Hepatocyte (in vitro differentiated cells): ENCODE measurements at regions not wholly inside any gene's neighbourhood (a gene's known extent, or its start where the extent isn't known, plus 50 kb on each side); places are given as distances from the start of the nearest gene placed in this dataset.

Source experiments
- EZH2 ChIP-seq: fragments of 200-600 bp; sonication (generic); IDR thresholded peaks from 2 replicates; pipeline ENCODE4 v1.6.1; 2016; ENCODE audit warnings: antibody characterized with exemption, mild to moderate bottlenecking, borderline replicate concordance
- EZH2phosphoT487 ChIP-seq: fragments of 200-600 bp; sonication (generic); IDR thresholded peaks from one replicate; pipeline ENCODE4 v1.6.1; 2018; ENCODE audit warnings: antibody characterized with exemption, mild to moderate bottlenecking, low read depth, moderate library complexity; ENCODE audit not compliant: unreplicated experiment, severe bottlenecking
- TF ChIP-seq, protein P1 (sequence below): fragments of 200-600 bp; sonication (generic); IDR thresholded peaks from 2 replicates; pipeline ENCODE4 v1.5.1; 2016; ENCODE audit warnings: antibody characterized with exemption, mild to moderate bottlenecking; ENCODE audit not compliant: poor library complexity

GRCh38 chr13:34654203-34654602 lies 287.9 kb upstream of the NBEA start:
- TF ChIP-seq EZH2: no peak
- TF ChIP-seq, protein P1, sequence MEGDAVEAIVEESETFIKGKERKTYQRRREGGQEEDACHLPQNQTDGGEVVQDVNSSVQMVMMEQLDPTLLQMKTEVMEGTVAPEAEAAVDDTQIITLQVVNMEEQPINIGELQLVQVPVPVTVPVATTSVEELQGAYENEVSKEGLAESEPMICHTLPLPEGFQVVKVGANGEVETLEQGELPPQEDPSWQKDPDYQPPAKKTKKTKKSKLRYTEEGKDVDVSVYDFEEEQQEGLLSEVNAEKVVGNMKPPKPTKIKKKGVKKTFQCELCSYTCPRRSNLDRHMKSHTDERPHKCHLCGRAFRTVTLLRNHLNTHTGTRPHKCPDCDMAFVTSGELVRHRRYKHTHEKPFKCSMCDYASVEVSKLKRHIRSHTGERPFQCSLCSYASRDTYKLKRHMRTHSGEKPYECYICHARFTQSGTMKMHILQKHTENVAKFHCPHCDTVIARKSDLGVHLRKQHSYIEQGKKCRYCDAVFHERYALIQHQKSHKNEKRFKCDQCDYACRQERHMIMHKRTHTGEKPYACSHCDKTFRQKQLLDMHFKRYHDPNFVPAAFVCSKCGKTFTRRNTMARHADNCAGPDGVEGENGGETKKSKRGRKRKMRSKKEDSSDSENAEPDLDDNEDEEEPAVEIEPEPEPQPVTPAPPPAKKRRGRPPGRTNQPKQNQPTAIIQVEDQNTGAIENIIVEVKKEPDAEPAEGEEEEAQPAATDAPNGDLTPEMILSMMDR: no peak
- TF ChIP-seq EZH2phosphoT487: no peak
